AG10803 (cell line): ENCODE measurements at regions not wholly inside any gene's neighbourhood (a gene's known extent, or its start where the extent isn't known, plus 50 kb on each side); places are given as distances from the start of the nearest gene placed in this dataset.

Experiments used
- DNase-seq: peaks from one replicate; pipeline ENCODE4 v3.0.0; 2010; ENCODE audit warnings: low read depth
- H3K4me3 ChIP-seq: 2 replicates; pipeline ENCODE4 v1.5.1; 2011; ENCODE audit warnings: mild to moderate bottlenecking, low read length, control low read depth
- TF ChIP-seq, protein P1 (sequence below): conservative IDR thresholded peaks from 2 replicates; pipeline ENCODE4 v1.5.1; 2011; ENCODE audit warnings: mild to moderate bottlenecking, low read length, control low read depth, inconsistent platforms

GRCh38 chr13:59373341-59373740, 790.4 kb downstream of the DIAPH3 start:
- no peak for DNase-seq
- TF ChIP-seq, protein P1, sequence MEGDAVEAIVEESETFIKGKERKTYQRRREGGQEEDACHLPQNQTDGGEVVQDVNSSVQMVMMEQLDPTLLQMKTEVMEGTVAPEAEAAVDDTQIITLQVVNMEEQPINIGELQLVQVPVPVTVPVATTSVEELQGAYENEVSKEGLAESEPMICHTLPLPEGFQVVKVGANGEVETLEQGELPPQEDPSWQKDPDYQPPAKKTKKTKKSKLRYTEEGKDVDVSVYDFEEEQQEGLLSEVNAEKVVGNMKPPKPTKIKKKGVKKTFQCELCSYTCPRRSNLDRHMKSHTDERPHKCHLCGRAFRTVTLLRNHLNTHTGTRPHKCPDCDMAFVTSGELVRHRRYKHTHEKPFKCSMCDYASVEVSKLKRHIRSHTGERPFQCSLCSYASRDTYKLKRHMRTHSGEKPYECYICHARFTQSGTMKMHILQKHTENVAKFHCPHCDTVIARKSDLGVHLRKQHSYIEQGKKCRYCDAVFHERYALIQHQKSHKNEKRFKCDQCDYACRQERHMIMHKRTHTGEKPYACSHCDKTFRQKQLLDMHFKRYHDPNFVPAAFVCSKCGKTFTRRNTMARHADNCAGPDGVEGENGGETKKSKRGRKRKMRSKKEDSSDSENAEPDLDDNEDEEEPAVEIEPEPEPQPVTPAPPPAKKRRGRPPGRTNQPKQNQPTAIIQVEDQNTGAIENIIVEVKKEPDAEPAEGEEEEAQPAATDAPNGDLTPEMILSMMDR: no peak
- H3K4me3 ChIP-seq: no peak overlapping the region

GRCh38 chr13:59374691-59375090, 789.0 kb downstream of the DIAPH3 start:
- DNase-seq: no peak
- TF ChIP-seq, protein P1: no peak
- H3K4me3 ChIP-seq: no peak overlapping the region

GRCh38 chr13:59384154-59384553, 779.6 kb downstream of the DIAPH3 start:
- H3K4me3 ChIP-seq: no peak overlapping the region
- DNase-seq: no peak
- TF ChIP-seq, protein P1: no peak

- no peak overlapping the region for H3K4me3 ChIP-seq
- DNase-seq: peak; percentile 73
- TF ChIP-seq, protein P1: peak; percentile 96
Measured at GRCh38 chr13:59391696-59392095, 772.0 kb downstream of the DIAPH3 start.

DNA sequence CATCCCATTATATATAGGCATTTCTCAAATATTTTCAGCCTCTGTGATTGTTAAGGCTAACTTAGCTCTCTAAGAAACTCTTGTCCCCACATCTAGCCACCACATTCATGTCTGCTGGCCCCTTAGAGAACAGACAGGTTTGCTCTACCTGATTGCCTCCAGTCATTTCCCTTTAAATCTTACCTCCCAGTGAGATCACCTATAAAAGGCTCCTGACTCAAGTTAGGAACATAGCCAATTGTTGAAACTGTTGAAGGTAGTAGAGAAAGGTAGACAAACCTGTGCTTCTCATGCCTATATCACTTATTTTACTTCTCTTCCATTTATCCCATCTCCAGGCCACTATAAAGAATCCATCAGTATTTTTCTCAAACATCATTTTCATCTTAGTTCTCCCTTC, 771.4 kb downstream of the DIAPH3 start:
- no peak for DNase-seq
- TF ChIP-seq, protein P1: no peak

DNA sequence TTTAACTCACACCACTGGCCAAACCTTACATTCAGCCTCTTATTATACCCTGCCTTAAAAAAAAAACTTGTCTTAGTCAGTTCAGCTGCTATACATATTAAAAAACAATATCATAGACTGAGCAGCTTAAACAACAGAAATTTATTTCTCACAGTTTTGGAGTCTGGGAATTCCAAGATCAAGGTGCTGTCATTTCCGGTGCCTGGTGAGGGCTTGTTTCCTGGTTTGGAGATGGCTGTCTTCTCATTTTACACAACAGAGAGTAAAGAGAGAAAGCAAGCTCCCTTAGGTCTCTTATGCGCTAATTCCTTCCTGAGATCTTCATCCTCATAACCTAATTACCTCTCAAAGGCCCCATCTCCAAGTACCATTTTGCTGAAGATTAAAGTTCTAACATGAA, 769.2 kb downstream of the DIAPH3 start:
- TF ChIP-seq, protein P1: no peak
- H3K4me3 ChIP-seq: no peak overlapping the region
- no peak for DNase-seq

More for the DNA sequence above, 771.4 kb downstream of the DIAPH3 start:
- H3K4me3 ChIP-seq: no peak overlapping the region

GRCh38 chr13:59398127-59398526, 765.6 kb downstream of the DIAPH3 start:
- no peak for DNase-seq
- TF ChIP-seq, protein P1: no peak
- H3K4me3 ChIP-seq: no peak overlapping the region
